Neural cell (in vitro differentiated cells): ENCODE measurements at regions not wholly inside any gene's neighbourhood (a gene's known extent, or its start where the extent isn't known, plus 50 kb on each side); places are given as distances from the start of the nearest gene placed in this dataset.

Experiments used
- H2AFZ ChIP-seq: fragments of 200-600, 300-800 bp; sonication (generic), shearing (Covaris generic); 2 replicates; pipeline ENCODE4 v1.6.0; 2014; ENCODE audit warnings: low read depth, mild to moderate bottlenecking, antibody characterized with exemption, low read length, moderate library complexity
- H3F3A ChIP-seq: fragments of 200-600 bp; shearing (Covaris generic); 2 replicates; pipeline ENCODE4 v1.6.1; 2016; ENCODE audit warnings: mild to moderate bottlenecking, moderate library complexity, mixed read lengths, antibody characterized with exemption, low read length; ENCODE audit not compliant: insufficient read depth, poor library complexity, severe bottlenecking
- H3K27ac ChIP-seq: fragments of 200-600, 300-800 bp; sonication (generic), shearing (Covaris generic); 2 replicates; pipeline ENCODE4 v1.5.1; 2014; ENCODE audit warnings: mild to moderate bottlenecking, low read length, moderate library complexity
- H3K27me3 ChIP-seq: fragments of 300-800, 200-600 bp; sonication (generic), shearing (Covaris generic); 2 replicates; pipeline ENCODE4 v1.6.0; 2014; ENCODE audit warnings: mild to moderate bottlenecking, low read depth, low read length, moderate library complexity; ENCODE audit not compliant: insufficient read depth
- H3K36me3 ChIP-seq: fragments of 300-800, 200-600 bp; sonication (generic), shearing (Covaris generic); 2 replicates; pipeline ENCODE4 v1.5.1; 2014; ENCODE audit warnings: mild to moderate bottlenecking, antibody characterized with exemption, low read length, moderate library complexity; ENCODE audit not compliant: insufficient read depth
- H3K4me2 ChIP-seq: fragments of 300-800, 200-600 bp; sonication (generic), shearing (Covaris generic); 2 replicates; pipeline ENCODE4 v1.6.0; 2014; ENCODE audit warnings: mild to moderate bottlenecking, low read length
- H3K4me3 ChIP-seq: fragments of 300-800, 200-600 bp; sonication (generic), shearing (Covaris generic); 2 replicates; pipeline ENCODE4 v1.5.1; 2014; ENCODE audit warnings: mild to moderate bottlenecking, low read length, moderate library complexity
- H3K79me2 ChIP-seq: fragments of 200-600 bp; shearing (Covaris generic); replicated peaks from 2 replicates; pipeline ENCODE4 v1.6.0; 2014; ENCODE audit warnings: mild to moderate bottlenecking, low read length, moderate library complexity; ENCODE audit not compliant: insufficient read depth
- H3K9ac ChIP-seq: fragments of 300-800, 200-600 bp; sonication (generic), shearing (Covaris generic); 2 replicates; pipeline ENCODE4 v1.6.1; 2016; ENCODE audit warnings: mild to moderate bottlenecking, low read length, mixed read lengths
- H3K9me2 ChIP-seq: fragments of 200-600 bp; shearing (Covaris generic); 2 replicates; pipeline ENCODE4 v1.6.1; 2016; ENCODE audit warnings: mild to moderate bottlenecking, low read length, mixed read lengths; ENCODE audit not compliant: insufficient read depth
- H3K9me3 ChIP-seq: fragments of 200-600, 300-800 bp; sonication (generic), shearing (Covaris generic); 2 replicates; pipeline ENCODE4 v1.6.1; 2016; ENCODE audit warnings: mild to moderate bottlenecking, mixed run types, low read length, moderate library complexity, mixed read lengths
- H4K20me1 ChIP-seq: fragments of 200-600 bp; shearing (Covaris generic); 2 replicates; pipeline ENCODE4 v1.6.1; 2016; ENCODE audit warnings: mild to moderate bottlenecking, mixed run types; ENCODE audit not compliant: insufficient read depth
- EP300 ChIP-seq: fragments of 450-650 bp; conservative IDR thresholded peaks from 2 replicates; pipeline ENCODE4 v1.6.1; 2014; ENCODE audit warnings: antibody characterized with exemption, mild to moderate bottlenecking, moderate library complexity; ENCODE audit not compliant: poor library complexity, severe bottlenecking
- EZH2 ChIP-seq: fragments of 200-600, 300-800 bp; shearing (Covaris generic), sonication (generic); IDR thresholded peaks from 2 replicates; pipeline ENCODE4 v1.6.1; 2014; ENCODE audit warnings: antibody characterized with exemption, low read length, borderline replicate concordance, mild to moderate bottlenecking; ENCODE audit not compliant: insufficient read depth, poor library complexity, severe bottlenecking
- MXI1 ChIP-seq: fragments of 450-650 bp; conservative IDR thresholded peaks from 2 replicates; pipeline ENCODE4 v1.6.1; 2014; ENCODE audit warnings: antibody characterized with exemption, mild to moderate bottlenecking; ENCODE audit not compliant: poor library complexity, severe bottlenecking
- POLR2AphosphoS5 ChIP-seq: IDR thresholded peaks from 2 replicates; pipeline ENCODE4 v1.6.1; 2012
- RAD21 ChIP-seq: fragments of 450-650 bp; conservative IDR thresholded peaks from 2 replicates; pipeline ENCODE4 v1.6.1; 2014; ENCODE audit warnings: antibody characterized with exemption, mild to moderate bottlenecking, moderate library complexity
- SMC3 ChIP-seq: fragments of 450-650 bp; conservative IDR thresholded peaks from 2 replicates; pipeline ENCODE4 v1.6.1; 2014; ENCODE audit warnings: antibody characterized with exemption, mild to moderate bottlenecking, moderate library complexity; ENCODE audit not compliant: poor library complexity
- TAF1 ChIP-seq: IDR thresholded peaks from 2 replicates; pipeline ENCODE4 v1.6.1; 2012; ENCODE audit warnings: low read depth
- TF ChIP-seq, protein P1 (sequence below): fragments of 450-650 bp; IDR thresholded peaks from 2 replicates; pipeline ENCODE4 v1.5.1; 2014; ENCODE audit warnings: antibody characterized with exemption, mild to moderate bottlenecking, moderate library complexity; ENCODE audit not compliant: poor library complexity, severe bottlenecking
- TF ChIP-seq, protein P2 (sequence below): IDR thresholded peaks from 2 replicates; pipeline ENCODE4 v1.6.1; 2012; ENCODE audit warnings: borderline replicate concordance

DNA sequence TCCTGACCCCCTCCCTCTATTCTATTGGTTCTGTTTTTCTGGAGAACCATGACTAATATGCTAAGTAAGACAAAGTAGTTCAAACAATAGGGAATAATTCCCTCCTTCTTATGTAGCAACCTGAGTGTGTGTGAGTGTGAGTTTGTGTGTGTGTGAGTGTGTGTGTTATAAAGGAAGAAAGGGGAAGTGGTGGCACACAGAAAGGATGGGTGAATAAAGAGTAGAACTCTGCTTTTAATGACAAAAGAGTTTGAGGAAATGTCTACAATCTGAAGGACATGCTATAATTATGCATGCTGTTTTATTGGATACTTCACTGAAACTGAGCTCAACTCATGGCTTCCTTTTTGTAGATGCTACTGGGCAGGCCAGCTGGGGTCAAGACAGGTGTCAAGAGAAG, 489.5 kb downstream of the REEP3 start:
- Histone ChIP-seq H3K4me3 (no peak overlapping the region), H3K9me2 (no peaks in the 10 kb centered on the region), H3K9me3 (no peaks in the 10 kb centered on the region), H3K9ac (no peak overlapping the region), H3K4me2 (no peak overlapping the region), H3K36me3 (no peaks in the 10 kb centered on the region), H3K27me3 (no peaks in the 10 kb centered on the region), H2AFZ (no peak overlapping the region), H3F3A (no peaks in the 10 kb centered on the region), H3K27ac (no peak overlapping the region), H3K79me2 (no peaks in the 10 kb centered on the region), H4K20me1 (no peaks in the 10 kb centered on the region)
- no peak for TF ChIP-seq MXI1
- TF ChIP-seq, protein P1, sequence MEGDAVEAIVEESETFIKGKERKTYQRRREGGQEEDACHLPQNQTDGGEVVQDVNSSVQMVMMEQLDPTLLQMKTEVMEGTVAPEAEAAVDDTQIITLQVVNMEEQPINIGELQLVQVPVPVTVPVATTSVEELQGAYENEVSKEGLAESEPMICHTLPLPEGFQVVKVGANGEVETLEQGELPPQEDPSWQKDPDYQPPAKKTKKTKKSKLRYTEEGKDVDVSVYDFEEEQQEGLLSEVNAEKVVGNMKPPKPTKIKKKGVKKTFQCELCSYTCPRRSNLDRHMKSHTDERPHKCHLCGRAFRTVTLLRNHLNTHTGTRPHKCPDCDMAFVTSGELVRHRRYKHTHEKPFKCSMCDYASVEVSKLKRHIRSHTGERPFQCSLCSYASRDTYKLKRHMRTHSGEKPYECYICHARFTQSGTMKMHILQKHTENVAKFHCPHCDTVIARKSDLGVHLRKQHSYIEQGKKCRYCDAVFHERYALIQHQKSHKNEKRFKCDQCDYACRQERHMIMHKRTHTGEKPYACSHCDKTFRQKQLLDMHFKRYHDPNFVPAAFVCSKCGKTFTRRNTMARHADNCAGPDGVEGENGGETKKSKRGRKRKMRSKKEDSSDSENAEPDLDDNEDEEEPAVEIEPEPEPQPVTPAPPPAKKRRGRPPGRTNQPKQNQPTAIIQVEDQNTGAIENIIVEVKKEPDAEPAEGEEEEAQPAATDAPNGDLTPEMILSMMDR: no peak
- TF ChIP-seq EZH2: no peak
- TF ChIP-seq SMC3: no peak
- TF ChIP-seq, protein P2, sequence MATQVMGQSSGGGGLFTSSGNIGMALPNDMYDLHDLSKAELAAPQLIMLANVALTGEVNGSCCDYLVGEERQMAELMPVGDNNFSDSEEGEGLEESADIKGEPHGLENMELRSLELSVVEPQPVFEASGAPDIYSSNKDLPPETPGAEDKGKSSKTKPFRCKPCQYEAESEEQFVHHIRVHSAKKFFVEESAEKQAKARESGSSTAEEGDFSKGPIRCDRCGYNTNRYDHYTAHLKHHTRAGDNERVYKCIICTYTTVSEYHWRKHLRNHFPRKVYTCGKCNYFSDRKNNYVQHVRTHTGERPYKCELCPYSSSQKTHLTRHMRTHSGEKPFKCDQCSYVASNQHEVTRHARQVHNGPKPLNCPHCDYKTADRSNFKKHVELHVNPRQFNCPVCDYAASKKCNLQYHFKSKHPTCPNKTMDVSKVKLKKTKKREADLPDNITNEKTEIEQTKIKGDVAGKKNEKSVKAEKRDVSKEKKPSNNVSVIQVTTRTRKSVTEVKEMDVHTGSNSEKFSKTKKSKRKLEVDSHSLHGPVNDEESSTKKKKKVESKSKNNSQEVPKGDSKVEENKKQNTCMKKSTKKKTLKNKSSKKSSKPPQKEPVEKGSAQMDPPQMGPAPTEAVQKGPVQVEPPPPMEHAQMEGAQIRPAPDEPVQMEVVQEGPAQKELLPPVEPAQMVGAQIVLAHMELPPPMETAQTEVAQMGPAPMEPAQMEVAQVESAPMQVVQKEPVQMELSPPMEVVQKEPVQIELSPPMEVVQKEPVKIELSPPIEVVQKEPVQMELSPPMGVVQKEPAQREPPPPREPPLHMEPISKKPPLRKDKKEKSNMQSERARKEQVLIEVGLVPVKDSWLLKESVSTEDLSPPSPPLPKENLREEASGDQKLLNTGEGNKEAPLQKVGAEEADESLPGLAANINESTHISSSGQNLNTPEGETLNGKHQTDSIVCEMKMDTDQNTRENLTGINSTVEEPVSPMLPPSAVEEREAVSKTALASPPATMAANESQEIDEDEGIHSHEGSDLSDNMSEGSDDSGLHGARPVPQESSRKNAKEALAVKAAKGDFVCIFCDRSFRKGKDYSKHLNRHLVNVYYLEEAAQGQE: no peak
- no peak for TF ChIP-seq TAF1
- TF ChIP-seq RAD21: no peak
- TF ChIP-seq EP300: no peak
- TF ChIP-seq POLR2AphosphoS5: no peak

DNA sequence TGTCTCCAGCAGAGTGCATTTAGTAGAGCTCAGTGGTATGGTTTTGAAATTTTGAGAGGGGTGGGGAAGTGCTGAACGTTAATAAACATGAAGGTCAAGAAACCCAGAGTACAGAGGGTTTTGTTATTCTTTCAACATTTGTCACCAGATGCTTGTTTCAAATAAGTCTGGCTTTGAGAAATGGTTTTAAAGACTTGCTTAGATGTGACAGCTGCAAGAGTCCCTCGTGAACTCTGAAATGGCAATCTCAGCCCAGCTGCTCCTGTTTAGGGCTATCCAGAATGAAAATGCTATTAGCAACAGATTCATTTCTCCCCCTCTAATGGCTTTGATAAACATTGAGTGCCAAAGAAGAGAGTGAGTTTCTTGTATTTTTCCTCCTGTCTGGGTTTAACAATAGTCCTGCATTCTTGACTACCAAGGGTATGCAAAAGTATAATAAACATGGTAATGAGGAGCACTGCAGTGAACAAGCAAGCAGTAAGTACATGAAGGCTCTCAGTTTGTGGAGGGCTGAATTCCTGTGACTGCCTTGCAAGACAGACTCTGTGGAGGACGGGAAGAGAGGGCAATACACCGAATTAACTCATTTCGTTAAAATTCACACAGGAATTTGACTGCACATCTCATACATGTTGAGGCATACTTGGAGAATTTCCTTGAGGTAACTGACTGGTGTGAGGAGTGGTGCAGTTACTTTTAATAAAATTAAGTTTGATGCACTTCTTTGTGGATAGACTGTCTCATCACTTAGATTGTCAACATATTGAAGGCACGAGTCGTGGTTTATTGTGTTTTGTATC, 490.9 kb downstream of the REEP3 start:
- Histone ChIP-seq H3K4me3 (no peak overlapping the region), H3F3A (no peaks in the 10 kb centered on the region), H3K36me3 (no peaks in the 10 kb centered on the region), H2AFZ (no peak overlapping the region), H3K79me2 (no peaks in the 10 kb centered on the region), H3K9me2 (no peaks in the 10 kb centered on the region), H4K20me1 (no peaks in the 10 kb centered on the region), H3K9ac (no peak overlapping the region), H3K9me3 (no peaks in the 10 kb centered on the region), H3K27me3 (no peaks in the 10 kb centered on the region), H3K4me2 (no peak overlapping the region), H3K27ac (no peak overlapping the region)
- TF ChIP-seq RAD21: no peak
- TF ChIP-seq POLR2AphosphoS5: no peak
- no peak for TF ChIP-seq EZH2
- no peak for TF ChIP-seq SMC3
